CD1c-positive myeloid dendritic cell (primary cell): ENCODE measurements at regions not wholly inside any gene's neighbourhood (a gene's known extent, or its start where the extent isn't known, plus 50 kb on each side); places are given as distances from the start of the nearest gene placed in this dataset.
"Not testable (repeated sequence)": the region's sequence is repeated elsewhere in the genome, so short reads cannot be mapped to it uniquely, and the experiment has no call there.

Experiments
- DNase-seq: peaks from one replicate; pipeline ENCODE4 v3.0.0-alpha.2; 2016; ENCODE audit errors: extremely low spot score

DNA sequence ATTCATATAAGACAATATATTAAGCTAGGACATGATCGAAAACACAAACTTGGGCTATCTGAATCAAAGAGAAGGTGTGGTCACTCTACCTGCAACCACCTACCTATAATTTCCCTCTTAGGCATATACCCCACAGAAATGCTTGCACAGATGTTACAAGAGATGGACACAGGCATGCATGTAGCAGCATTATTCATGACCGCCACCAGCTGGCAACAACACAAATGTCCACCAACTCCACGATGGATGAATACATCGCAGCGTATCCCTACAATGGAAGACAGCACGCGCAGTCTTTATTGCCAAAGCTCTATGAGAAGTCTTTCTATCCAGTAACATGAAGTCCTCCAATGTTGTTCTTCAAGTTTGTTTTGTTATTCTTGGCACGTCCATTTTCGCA lies 90.8 kb downstream of the ARL4C start:
- no peak for DNase-seq

DNA sequence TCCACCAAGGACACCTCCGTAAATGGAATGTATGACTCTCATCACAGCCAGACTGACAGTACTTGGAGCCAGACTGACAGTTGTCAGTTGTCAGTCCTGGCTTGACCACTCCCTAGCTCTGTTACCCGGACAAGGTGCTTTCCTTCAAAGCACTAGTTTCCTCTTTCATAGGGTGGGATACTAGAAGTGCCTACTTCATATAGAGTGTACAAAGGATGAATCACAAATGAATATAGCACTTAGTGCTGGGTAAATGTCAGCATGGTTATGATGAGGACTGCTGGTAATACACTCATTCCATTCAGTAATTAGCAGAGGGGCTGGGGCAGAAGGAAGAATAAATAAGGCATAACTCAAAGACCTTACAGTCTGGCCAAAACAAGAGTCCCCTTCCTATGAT lies 91.4 kb downstream of the ARL4C start:
- DNase-seq: peak; percentile 28

DNA sequence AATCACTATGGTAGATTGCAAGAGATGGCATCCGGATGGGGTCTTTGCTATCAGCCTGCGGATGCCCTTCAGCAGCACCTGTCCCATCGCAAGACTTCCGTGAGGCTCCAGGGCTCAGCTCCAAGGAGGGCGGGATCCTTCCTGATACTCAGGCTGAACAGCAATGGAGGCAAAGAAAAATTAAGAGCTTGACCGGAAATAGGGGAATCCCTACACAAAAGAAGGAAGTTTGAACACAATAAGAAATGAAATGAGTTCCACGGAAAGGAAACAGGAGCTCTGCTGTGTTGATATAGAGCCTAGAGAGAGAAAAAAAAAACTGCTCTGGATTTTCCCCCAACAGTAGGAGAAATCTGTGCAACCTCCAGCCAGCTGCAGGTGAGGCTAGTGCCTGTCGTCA lies 91.9 kb downstream of the ARL4C start:
- DNase-seq: peak; percentile 67

DNA sequence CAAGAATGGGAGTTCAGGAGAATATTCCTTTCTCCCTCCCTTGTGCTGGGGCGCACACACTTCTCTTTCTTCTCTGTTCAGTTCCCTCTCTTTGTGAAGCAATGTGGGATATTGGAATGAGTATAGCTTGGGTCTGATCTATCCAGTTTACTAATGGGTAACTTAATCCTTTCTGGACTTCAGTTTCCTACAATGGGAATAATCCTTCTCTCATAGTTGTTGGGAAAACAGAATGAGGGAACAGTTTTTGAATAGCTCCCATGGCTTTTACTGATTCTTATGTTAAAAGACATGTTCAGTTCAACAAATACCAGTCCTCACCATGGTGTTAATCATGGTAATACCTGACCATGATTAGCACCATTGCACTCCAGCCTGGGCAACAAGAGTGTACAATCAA lies 93.1 kb downstream of the ARL4C start:
- DNase-seq: no peak

DNA sequence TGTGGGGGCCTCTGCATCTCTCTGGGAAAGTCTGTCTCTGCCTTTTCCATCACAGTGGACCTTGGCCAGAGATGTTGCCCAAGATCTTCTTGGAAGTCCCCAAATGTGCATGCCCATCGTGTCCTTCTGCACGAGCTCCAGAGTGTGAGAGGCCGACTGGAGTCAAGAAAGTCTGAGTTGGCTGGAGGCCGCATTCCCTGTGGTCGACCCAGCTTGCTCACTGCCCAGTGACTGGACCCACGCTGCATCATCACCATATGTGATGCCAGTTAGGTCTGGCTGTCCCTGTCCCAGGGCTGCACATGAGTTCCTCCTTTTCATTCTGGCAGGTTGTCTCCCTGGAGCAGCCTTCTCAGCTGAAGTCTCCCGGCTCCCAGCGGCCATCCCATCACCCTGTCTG lies 93.8 kb downstream of the ARL4C start:
- DNase-seq: peak; percentile 37

DNA sequence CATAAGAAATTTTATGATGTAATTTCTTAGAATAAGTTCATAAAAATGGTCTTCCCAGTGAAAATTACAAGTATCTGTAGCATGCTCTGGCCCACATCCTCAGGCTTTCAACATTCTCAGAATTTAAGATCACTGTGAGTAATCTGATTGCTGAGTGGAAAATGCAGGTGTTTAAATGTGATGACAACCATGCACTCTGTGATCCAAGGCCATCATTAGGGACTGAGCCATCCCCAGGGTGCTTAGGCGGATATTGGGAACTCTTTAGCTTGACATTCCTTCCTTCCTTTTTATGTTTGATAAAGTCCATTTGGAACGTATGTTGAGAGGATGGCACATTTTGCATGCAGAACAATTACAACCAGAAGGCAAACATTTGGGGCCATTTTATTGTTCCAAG lies 95.5 kb downstream of the ARL4C start:
- no peak for DNase-seq

DNA sequence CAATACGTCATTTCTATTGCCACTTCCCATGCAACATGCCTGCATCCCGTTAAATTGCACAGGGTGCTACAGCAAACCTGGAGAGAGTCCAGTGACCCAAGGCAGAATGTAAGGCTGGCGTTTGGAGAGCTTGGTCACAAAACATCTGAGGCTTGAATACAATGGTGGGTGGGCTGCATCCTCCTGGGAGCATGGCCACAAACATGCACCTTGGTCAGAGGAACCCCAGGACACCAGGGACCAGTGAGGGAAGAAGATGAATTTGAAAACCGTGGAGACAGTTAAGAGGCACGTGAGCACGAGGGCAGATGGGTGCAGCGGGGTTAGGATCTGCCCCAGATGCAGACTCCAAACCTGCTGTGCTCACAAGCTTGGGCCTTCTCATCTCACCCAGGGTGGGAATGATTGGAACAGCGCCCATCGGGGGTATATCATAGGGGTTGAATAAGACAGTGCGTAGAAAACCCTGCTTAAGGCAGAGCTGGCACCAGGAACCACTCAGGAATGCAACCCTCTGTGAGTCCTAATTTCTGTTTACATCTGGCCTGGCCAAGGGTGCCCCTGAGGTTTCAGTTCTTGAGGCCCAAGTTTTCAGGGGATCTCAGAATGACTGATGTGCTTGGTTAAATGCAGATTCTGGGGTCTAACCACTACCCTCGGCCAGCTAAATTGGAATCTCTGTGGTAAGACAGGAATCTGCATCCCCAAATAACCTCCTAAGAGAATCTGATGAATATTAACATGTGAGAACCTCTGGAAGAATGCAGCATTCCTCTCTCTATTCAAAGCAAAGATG lies 97.2 kb downstream of the ARL4C start:
- DNase-seq: no peak

DNA sequence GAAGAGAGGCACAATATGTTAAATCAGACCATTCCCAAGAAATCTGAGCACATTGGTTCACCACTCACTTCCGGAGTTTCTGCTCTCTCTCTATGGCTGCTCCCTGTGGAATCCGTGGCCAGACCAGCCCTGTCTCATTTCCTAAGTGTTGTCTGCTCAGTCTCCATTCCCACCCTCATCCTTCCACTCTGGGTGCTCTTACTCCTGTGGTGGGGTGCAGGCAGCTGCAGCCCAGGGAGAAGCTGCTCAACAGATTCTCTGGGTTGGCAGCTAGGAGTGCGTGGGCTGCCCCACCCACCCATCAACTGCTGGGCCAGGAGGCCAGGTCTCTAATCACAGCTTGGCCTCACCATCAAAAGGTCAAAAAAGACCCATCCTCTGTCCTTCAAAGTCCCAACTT lies 98.3 kb downstream of the ARL4C start:
- DNase-seq: no peak

DNA sequence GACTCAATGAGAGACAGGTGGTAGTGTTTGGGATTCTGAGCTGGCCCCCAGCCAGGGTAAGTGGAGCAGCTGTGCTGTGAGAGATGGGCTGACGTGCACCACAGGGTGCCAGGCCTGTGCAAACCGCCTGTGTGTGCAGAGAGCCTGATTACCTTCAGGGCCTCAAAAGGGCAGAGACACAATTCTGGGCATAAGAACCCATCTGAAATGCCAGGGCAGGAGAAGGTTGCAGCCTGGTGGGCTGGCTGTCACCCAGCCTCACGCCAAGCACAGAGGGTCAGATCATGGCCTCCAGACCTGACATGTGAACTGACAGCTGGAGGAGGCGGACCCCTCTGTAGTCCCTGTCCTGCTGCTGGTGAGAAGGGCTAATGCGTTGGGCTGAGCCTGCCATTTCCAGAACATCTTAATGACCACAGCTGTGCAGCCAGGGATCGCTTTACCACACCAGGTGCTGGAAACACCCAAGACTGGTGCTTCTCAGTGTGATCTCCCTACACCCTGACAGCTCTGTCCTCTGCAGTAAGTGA lies 100.9 kb downstream of the ARL4C start:
- DNase-seq: no peak

DNA sequence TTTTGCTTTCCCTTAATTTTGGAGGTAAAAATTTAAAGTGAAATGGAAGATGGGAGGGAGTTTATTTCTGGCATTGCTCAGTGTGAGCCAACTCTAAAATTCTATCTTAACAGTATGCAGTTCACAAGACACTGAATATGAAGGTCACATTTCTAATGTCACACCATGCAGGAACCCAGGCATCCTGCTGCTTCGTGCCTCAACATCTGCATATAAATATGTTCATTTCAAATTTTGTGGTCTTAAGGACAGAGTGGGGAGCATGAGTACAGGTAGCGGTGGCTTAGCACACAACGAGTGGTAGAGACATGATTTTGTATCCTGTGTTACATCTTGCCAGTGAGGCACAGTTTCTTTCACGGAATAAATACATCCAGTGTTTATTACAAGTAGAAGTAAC lies 102.4 kb downstream of the ARL4C start:
- DNase-seq: no peak

DNA sequence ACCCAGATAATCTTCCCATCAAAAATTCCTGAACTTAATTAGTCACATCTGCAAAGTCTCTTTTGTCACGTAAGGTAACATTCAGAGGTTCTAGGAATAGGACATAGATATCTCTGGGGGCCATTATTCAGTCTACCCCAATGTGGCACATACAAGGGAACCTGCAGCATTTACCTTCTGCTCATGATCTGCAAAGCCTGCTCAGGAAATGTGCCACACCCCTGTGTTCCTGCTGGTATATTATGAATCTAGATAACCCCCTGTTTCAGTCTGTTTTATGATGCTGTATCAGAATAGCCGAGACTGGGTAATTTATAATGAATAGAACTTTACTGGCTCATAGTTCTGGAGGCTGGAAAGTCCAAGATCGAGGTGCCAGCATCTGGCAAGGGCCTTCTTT lies 103.5 kb downstream of the ARL4C start:
- DNase-seq: no peak

DNA sequence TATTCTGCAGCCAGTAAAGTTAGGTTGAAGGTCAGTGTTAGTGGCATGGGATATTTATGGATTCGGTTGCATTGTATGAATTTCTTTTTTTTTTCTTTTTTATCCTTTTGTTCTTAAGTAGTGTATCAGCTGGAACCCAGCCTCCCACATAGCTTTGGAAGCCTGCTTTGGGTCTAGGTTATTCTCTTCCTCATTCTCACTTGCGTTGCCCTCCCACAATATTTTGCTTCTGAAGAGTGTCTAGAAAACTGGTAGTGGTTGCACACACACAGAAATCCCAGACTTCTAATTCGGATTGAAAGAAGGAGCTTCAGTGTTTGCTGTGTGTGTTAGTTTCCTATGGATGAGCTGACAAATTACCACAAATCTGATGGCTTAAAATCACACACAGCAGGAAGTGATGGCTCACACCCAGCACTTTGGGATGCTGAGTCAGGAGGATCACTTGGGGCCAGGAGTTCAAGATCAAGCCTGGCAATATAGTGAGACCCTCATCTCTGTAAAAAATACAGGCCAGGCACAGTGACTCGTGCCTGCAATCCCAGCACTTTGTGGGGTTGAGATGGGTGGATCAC lies 104.8 kb downstream of the ARL4C start:
- peak; percentile 56 for DNase-seq

DNA sequence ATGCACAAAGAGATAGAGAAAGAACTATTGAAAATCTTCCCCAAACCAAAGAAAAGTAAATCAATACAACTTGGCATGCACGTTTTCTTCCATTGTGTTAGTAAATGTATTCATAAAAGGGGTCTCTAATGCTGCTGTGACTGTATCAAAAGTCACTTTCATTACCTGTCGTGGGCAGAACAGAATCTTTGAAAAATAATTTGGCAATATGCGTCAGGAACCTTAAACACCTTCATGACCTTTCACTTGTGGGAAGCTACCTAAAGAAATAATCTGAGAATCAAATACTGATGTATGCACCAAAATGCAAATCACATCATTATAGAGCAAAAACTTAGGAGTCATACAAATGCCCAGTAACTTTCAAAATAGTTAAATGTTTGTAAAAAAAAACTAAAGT lies 105.3 kb downstream of the ARL4C start:
- DNase-seq: no peak

DNA sequence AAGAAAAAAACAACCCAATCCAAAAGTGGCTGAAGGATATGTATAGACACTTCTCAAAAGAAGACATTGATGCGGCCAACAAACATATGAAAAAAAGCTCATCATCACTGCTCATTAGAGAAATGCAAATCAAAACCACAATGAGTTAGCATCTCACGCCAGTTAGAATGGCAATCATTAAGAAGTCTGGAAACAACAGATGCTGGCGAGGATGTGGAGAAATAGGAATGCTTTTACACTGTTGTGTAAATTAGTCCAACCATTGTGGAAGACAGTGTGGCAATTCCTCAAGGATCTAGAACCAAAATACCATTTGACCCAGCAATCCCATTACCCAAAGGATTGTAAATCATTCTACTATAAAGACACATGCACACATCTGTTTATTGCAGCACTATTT lies 107.2 kb downstream of the ARL4C start:
- not testable (repeated sequence) for DNase-seq

DNA sequence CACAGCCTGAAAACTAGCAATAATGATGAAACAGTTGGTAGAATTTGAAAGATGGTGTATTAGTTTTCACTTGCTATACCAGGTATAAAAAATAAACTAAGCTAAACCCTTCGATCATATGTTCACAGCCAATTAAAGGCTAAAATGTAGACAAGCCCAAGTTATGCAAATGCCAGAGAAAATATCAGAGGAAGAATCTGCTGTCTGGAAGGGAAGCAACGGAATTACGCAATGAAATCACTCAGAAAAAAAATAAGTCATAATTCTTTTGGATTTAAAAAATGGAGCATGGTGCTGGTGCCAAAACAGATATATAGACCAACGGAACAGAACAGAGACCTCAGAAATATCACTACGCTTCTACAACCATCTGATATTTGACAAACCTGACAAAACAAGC lies 108.3 kb downstream of the ARL4C start:
- DNase-seq: peak; percentile 15

DNA sequence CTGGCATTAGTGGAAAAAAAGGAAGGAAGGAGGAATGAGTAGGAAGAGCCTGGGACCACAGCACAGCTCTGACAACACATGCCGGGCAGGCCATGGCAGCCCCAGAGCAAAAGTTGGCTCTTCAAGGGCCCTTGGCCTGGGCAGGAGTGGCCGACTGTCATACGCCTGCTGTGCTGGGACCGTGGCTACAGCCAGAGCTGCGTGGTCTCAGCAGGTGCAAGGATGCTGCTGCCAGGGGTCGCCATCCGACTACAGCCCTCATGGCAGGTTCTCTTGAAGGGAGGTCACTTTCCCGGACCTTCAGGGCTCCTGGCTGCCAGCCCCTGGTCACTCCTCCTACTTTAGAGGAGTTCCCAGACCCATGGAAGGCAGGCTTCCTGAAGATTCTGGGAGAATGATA lies 109.9 kb downstream of the ARL4C start:
- DNase-seq: no peak

DNA sequence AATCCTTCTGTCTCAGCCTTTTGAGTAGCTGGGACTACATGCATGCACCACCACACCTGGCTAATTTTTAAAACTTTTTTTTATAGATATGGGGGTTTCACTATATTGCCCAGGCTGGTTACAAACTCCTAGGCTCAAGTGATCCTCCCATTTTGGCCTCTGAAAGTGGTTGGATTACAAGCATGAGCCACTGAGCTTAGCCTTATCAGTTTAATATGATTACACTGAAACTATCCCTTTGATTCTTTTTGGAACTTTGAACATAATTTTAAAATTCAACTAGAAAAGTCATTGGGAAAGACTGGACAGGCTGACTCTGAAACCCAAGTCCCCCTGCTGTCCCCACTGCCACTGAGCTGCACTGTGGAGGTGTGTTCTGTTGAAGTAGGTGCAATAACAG lies 114.8 kb downstream of the ARL4C start:
- DNase-seq: no peak

DNA sequence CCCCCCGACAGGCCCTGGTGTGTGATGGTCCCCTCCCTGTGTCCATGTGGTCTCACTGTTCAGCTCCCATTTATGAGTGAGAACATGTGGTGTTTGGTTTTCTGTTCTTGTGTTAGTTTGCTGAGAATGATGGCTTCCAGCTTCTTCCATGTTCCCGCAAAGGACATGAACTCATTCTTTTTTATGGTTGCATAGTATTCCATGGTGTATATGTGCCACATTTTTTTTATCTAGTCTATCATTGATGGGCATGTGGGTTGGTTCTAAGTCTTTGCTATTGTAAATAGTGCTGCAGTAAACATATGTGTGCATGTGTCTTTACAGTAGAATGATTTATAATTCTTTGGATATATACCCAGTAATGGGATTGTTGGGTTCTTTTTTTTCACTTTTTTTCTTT lies 117.9 kb downstream of the ARL4C start:
- not testable (repeated sequence) for DNase-seq

DNA sequence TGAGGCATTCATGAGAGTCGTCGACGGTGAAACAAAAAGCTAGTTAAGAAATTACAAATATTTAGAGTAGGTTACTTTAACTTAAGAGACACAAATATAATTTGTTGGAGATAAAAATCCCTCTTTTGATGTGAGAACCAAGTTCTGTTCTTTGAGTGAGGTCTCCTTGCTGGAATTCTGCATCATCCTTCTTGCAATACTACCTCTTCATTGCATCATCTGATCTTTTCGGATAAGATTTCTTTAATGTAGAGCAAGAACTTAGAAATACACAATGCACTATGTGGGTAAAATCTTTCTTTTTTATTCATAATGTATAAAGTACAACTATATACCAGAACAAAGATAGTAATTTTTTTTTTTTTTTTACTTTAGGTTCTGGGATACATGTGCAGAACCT lies 118.4 kb downstream of the ARL4C start:
- DNase-seq: no peak

DNA sequence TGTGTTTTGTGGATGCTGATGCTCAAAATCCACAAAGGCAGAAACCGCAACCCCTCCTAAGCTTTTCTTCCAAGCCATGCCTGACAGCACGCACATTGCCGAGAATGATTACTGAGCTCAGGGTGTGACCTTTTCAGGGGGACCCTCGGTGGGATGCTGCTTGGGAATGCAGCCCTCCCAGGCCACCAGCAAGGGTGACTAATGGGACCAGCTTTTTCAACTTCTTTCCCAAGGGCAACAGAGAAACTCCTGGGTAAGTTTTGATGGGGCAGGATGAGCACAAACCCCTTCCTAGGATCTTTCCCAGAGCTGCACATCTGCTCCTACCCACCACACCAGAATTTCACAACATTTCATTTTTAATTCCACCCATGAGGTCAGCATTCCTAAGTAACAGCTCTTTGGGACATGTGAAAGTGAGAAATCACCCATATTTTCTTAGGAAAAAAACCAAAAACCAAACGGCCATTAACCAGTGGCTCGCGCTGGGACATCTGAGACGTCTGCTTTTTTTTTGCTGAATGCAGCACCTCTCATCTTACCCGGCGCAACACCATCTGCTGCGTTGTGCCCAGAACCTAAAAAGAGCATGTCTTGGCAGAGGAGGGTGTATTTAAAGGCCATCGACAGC lies 119.0 kb downstream of the ARL4C start:
- DNase-seq: no peak

DNA sequence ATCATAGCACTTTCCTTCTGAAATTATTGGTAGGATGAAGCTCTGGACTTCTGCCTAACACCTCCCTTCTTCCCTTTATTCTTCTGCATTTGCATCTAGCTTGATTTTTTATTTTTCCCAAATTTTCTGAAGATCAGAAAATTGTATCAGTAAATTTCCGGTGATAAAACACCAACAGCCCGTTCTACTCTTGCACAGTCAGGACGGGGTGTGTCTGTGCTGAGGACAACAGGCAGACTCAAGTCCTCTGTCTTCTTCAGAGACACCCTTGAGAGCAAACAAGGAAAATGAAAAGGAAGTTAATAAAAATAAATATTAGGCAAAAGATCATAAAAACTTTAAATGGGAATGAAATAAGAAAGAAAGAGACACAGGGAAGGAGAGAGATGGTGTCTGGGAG lies 120.7 kb downstream of the ARL4C start:
- no peak for DNase-seq

DNA sequence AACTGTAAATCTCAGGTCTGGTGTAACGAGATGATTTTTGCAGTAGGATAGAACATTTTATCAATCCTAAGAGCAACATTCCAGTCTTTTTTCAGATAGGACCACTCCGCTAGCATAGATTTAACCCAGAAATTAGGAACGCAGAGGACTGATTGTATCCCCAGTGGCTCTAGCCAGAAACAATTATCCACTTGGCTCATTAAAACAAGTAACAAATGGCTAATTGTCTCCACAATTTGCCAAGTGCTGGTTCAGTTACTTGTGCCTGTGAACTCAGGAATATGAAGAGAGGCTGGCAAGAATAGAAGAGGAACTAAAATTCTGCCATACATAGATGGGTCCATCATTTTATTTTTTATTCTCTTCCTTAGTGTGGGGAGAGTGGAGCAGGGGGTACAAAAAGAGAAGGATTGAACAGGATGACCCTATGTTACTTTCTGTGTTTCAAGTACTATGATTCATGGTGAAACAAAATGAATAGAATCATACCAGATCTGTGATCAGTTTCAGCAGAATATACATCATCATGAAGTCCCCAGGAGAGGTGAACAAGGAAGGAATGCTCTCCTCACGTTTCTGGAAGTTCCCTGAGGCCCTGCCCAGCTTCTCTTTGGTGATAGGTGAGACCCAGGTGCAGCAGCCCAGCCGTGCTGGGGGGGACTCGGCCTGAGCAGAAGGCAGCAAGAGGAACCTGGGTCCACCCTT lies 121.6 kb downstream of the ARL4C start:
- no peak for DNase-seq
